ENCODE measurements at regions not wholly inside any gene's neighbourhood (a gene's known extent, or its start where the extent isn't known, plus 50 kb on each side); places are given as distances from the start of the nearest gene placed in this dataset.

DNA sequence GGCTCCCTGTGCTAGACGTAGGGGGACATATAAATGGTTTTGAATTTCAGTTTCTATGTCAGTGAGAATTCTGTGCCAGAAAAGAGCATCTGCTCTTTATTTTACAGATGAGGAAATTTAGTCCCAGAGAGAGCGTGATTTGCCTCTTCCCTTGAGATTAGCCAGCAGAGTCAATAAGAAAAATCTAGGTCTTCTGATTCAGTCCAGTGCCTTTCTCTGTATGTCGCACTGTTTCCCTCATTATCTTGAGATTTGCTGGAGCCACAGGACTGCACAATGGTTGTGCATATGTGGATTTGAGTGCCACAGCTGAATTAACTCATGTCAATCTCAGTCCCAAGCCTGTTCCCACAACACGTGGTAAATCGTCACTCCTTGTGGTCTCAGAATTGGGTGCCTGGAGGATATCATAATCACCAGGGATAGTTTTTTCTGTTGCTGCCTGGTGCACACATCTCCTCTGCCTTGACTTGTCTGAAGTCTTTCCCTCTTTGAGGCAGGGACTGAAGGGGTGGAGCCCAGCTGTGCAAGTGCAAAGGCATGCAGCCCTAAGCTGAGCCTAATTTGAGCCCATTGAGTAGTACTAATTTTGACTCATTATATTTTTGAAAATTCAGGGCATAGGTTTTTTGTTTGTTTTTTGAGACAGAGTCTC is 276.7 kb downstream of the SOX4 start:
- TF ChIP-seq, protein P1, sequence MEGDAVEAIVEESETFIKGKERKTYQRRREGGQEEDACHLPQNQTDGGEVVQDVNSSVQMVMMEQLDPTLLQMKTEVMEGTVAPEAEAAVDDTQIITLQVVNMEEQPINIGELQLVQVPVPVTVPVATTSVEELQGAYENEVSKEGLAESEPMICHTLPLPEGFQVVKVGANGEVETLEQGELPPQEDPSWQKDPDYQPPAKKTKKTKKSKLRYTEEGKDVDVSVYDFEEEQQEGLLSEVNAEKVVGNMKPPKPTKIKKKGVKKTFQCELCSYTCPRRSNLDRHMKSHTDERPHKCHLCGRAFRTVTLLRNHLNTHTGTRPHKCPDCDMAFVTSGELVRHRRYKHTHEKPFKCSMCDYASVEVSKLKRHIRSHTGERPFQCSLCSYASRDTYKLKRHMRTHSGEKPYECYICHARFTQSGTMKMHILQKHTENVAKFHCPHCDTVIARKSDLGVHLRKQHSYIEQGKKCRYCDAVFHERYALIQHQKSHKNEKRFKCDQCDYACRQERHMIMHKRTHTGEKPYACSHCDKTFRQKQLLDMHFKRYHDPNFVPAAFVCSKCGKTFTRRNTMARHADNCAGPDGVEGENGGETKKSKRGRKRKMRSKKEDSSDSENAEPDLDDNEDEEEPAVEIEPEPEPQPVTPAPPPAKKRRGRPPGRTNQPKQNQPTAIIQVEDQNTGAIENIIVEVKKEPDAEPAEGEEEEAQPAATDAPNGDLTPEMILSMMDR (conservative IDR thresholded peaks at IDR 0.05; ENCODE audit: low read length), result no peak
- no peak for TF ChIP-seq EZH2phosphoT487 (IDR thresholded peaks at IDR 0.05; ENCODE audit: borderline replicate concordance, low read depth, low read length)
